Gastrocnemius medialis (tissue), 4 donors: ENCODE measurements at regions not wholly inside any gene's neighbourhood (a gene's known extent, or its start where the extent isn't known, plus 50 kb on each side); places are given as distances from the start of the nearest gene placed in this dataset.

ENCODE experiments used
- POLR2A ChIP-seq, 2 donors: fragments of 450-650 bp; IDR thresholded peaks; one replicate each; pipeline ENCODE4 v1.6.1; 2017; ENCODE audit warnings: antibody characterized with exemption in 2 of 2, mild to moderate bottlenecking in 2 of 2, moderate library complexity in 2 of 2
- TF ChIP-seq, protein P1 (sequence below), 5 experiments: fragments of 450-650 bp in 3 of 5; fragments of 200-600 bp in 2 of 5; sonication (generic) in 2 of 5; IDR thresholded peaks in 4 of 5; conservative IDR thresholded peaks in 1 of 5; 1 replicate in 4 of 5; 2 replicates in 1 of 5; pipeline ENCODE4 v1.5.1; 2016 to 2019; ENCODE audit warnings: antibody characterized with exemption in 5 of 5, mild to moderate bottlenecking in 3 of 5, moderate library complexity in 3 of 5

DNA sequence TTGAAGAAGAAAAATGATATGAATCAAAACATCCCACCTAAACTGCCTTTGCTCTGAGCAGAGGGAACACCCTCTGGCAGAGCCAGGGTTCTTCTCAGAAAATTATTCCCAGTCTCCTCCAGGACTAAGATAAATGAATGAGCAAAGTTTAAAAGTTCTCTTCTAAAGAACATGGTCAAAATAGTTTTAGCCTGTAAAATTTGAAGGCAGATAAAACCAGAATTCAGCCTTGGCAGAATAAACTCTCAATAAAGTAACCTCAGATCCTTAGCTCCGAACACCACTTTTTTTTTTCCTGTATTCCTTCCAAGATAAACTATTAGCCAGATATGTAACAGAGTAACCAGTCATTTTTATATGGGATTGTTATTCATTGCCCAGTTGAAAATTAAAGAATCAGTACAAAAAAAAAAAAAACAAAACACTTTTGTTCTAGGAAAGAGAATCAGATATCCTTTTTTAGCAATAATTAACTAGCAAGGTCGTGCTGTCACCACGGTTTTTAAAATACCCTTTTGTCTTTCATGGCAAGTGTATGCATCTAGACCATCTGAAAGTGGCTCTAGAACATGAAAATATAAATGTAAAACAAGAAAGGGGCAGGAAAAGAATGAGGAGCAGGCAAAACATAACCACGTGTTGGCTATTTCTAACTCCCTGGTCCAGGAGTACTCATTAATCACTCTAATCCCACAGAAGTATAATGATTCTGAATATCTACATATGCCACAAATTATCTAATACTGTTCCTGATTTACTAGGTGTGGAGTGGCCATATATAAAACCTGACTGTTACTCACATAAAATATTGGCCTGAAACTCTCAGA, 60.8 kb downstream of the CAPZA3 start:
- TF ChIP-seq, protein P1, sequence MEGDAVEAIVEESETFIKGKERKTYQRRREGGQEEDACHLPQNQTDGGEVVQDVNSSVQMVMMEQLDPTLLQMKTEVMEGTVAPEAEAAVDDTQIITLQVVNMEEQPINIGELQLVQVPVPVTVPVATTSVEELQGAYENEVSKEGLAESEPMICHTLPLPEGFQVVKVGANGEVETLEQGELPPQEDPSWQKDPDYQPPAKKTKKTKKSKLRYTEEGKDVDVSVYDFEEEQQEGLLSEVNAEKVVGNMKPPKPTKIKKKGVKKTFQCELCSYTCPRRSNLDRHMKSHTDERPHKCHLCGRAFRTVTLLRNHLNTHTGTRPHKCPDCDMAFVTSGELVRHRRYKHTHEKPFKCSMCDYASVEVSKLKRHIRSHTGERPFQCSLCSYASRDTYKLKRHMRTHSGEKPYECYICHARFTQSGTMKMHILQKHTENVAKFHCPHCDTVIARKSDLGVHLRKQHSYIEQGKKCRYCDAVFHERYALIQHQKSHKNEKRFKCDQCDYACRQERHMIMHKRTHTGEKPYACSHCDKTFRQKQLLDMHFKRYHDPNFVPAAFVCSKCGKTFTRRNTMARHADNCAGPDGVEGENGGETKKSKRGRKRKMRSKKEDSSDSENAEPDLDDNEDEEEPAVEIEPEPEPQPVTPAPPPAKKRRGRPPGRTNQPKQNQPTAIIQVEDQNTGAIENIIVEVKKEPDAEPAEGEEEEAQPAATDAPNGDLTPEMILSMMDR (IDR thresholded peaks at IDR 0.05 in 4 of 5, conservative IDR thresholded peaks at IDR 0.05 in 1 of 5), result no peak
- TF ChIP-seq POLR2A (IDR thresholded peaks at IDR 0.05), result no peak
